HepG2 (cell line): ENCODE measurements at regions not wholly inside any gene's neighbourhood (a gene's known extent, or its start where the extent isn't known, plus 50 kb on each side); places are given as distances from the start of the nearest gene placed in this dataset.

ENCODE experiments used
- ATAC-seq: fragments of 200-7000 bp; cut with Tn5 transposase; 3 replicates; pipeline ENCODE4 v1.9.1; 2020; ENCODE audit warnings: mild to moderate bottlenecking, moderate library complexity
- BruUV-seq: library from RNA; stranded (reverse); fragments of 400-500 nt; replicated peaks from 2 replicates; lab custom pipeline; 2021; lab: Mats Ljungman, UMichigan
- CTCF ChIA-PET: fragments of 300-600 bp; formaldehyde crosslinking; extraction: SDS; loops from one replicate; lab custom pipeline; 2021; ENCODE audit warnings: low total read pairs, inconsistent platforms, low intra/inter-chr PET ratio; lab: Yijun Ruan, JAX
- POLR2A ChIA-PET: fragments of 350-600 bp; sonication (Branson Sonifier 250); formaldehyde crosslinking; loops from one replicate; lab custom pipeline; 2020; ENCODE audit warnings: antibody characterized with exemption, inconsistent platforms; lab: Yijun Ruan, JAX
- DNase-seq: peaks from one replicate; pipeline ENCODE4 v3.0.0-alpha.2; 2015; ENCODE audit warnings: low spot score
- FAIRE-seq: peaks from 3 replicates; lab custom pipeline; 2011; peaks lifted over from hg19 to GRCh38; lab: Jason Lieb, UNC
- H2AFZ ChIP-seq: one replicate; pipeline ENCODE4 v1.6.1; 2011; ENCODE audit warnings: low read length, inconsistent platforms
- H3K27ac ChIP-seq: fragments of 300-600 bp; 3 replicates; pipeline ENCODE4 v1.8.0; 2011; ENCODE audit warnings: mixed run types, mild to moderate bottlenecking, mixed read lengths, low read length, inconsistent platforms; ENCODE audit not compliant: insufficient read depth; ENCODE audit errors: extremely low read length
- H3K27me3 ChIP-seq, 2 experiments: fragments of 200-600 bp in 1 of 2; 2 replicates in 1 of 2; 3 replicates in 1 of 2; pipeline versions ENCODE4 v1.6.0 to v1.8.0; 2011; ENCODE audit warnings: low read length in 2 of 2, mild to moderate bottlenecking in 2 of 2, moderate library complexity in 2 of 2, inconsistent platforms in 1 of 2; ENCODE audit not compliant: insufficient read depth in 2 of 2, control insufficient read depth in 1 of 2
- H3K36me3 ChIP-seq, 2 experiments: fragments of 200-600 bp in 1 of 2; replicated peaks in 1 of 2; 2 replicates in 1 of 2; 3 replicates in 1 of 2; pipeline versions ENCODE4 v1.5.1 to v1.8.0; 2011; ENCODE audit warnings: low read length in 2 of 2, inconsistent platforms in 1 of 2; ENCODE audit not compliant: insufficient read depth in 2 of 2, control insufficient read depth in 1 of 2
- H3K4me1 ChIP-seq: 2 replicates; pipeline ENCODE4 v1.5.1; 2012; ENCODE audit warnings: low read length, inconsistent platforms; ENCODE audit not compliant: insufficient read depth
- H3K4me2 ChIP-seq: 2 replicates; pipeline ENCODE4 v1.6.0; 2011; ENCODE audit warnings: low read depth, low read length, inconsistent platforms
- H3K4me3 ChIP-seq, 3 experiments: fragments of 200-600 bp in 1 of 3; sonication (generic), shearing (Covaris generic) in 1 of 3; replicated peaks in 1 of 3; 2 replicates each; pipeline ENCODE4 v1.5.1; 2011 to 2016; ENCODE audit warnings: low read length in 3 of 3, inconsistent platforms in 2 of 3, low read depth in 2 of 3, mild to moderate bottlenecking in 2 of 3, control low read depth in 1 of 3, mixed read lengths in 1 of 3; ENCODE audit not compliant: insufficient read depth in 1 of 3
- H3K79me2 ChIP-seq: one replicate; pipeline ENCODE4 v1.6.1; 2011; ENCODE audit warnings: low read length, inconsistent platforms; ENCODE audit not compliant: insufficient read depth
- H3K9ac ChIP-seq: 2 replicates; pipeline ENCODE4 v1.6.0; 2011; ENCODE audit warnings: mild to moderate bottlenecking, low read depth, low read length, inconsistent platforms; ENCODE audit not compliant: insufficient read depth
- H3K9me3 ChIP-seq: 2 replicates; pipeline ENCODE4 v1.5.1; 2012; ENCODE audit warnings: mild to moderate bottlenecking, low read length
- H4K20me1 ChIP-seq: 2 replicates; pipeline ENCODE4 v1.6.0; 2011; ENCODE audit warnings: inconsistent platforms, mild to moderate bottlenecking, low read length, moderate library complexity; ENCODE audit not compliant: insufficient read depth
- ELF1 ChIP-seq: sonication (generic); formaldehyde crosslinking; IDR thresholded peaks from 2 replicates; pipeline ENCODE4 v1.4.0; 2020; ENCODE audit warnings: missing genetic modification reagents
- FOXO4 ChIP-seq: sonication (generic); formaldehyde crosslinking; conservative IDR thresholded peaks from 2 replicates; pipeline ENCODE4 v1.8.1; 2023; ENCODE audit warnings: missing genetic modification reagents
- MAFF ChIP-seq: IDR thresholded peaks from 2 replicates; pipeline ENCODE4 v1.6.1; 2011; ENCODE audit warnings: low read depth, low read length, improper control_type of control experiment
- MAFK ChIP-seq, 2 experiments: IDR thresholded peaks in 1 of 2; conservative IDR thresholded peaks in 1 of 2; 2 replicates each; pipeline ENCODE4 v1.6.1; 2011; ENCODE audit warnings: improper control_type of control experiment in 2 of 2, low read length in 2 of 2
- MTA1 ChIP-seq: sonication (generic); formaldehyde crosslinking; IDR thresholded peaks from 2 replicates; pipeline ENCODE4 v1.4.0; 2020; ENCODE audit warnings: missing genetic modification reagents, mild to moderate bottlenecking, borderline replicate concordance
- SOX6 ChIP-seq, 2 experiments: fragments of 450-650 bp in 1 of 2; sonication (generic) in 1 of 2; formaldehyde crosslinking in 1 of 2; IDR thresholded peaks; 2 replicates each; pipeline versions ENCODE4 v1.4.0 to v1.6.1; 2017 to 2020; ENCODE audit warnings: antibody characterized with exemption in 1 of 2, mild to moderate bottlenecking in 1 of 2, missing genetic modification reagents in 1 of 2
- ZKSCAN5 ChIP-seq: sonication (generic); formaldehyde crosslinking; IDR thresholded peaks from 2 replicates; pipeline ENCODE4 v1.5.1; 2020; ENCODE audit warnings: mild to moderate bottlenecking, missing genetic modification reagents
- ZMYM4 ChIP-seq: sonication (generic); formaldehyde crosslinking; IDR thresholded peaks from 2 replicates; pipeline ENCODE4 v1.8.1; 2023; ENCODE audit warnings: mild to moderate bottlenecking, missing genetic modification reagents
- ZNF142 ChIP-seq: sonication (generic); formaldehyde crosslinking; IDR thresholded peaks from 2 replicates; pipeline ENCODE4 v1.4.0; 2020; ENCODE audit warnings: missing genetic modification reagents
- ZNF382 ChIP-seq: sonication (generic); formaldehyde crosslinking; IDR thresholded peaks from 2 replicates; pipeline ENCODE4 v1.5.0; 2020; ENCODE audit warnings: missing genetic modification reagents, mild to moderate bottlenecking, borderline replicate concordance
- ZNF878 ChIP-seq: sonication (generic); formaldehyde crosslinking; IDR thresholded peaks from 2 replicates; pipeline ENCODE4 v1.8.1; 2023; ENCODE audit warnings: mild to moderate bottlenecking, missing genetic modification reagents, moderate library complexity
- ZSCAN22 ChIP-seq: sonication (generic); formaldehyde crosslinking; IDR thresholded peaks from 2 replicates; pipeline ENCODE4 v1.4.0; 2020; ENCODE audit warnings: mild to moderate bottlenecking, missing genetic modification reagents
- WGBS: methylation state at CpG from one replicate; pipeline ENCODE4 v1.1.6; 2017; ENCODE audit warnings: low lambda C conversion rate; 5-methylcytosine and 5-hydroxymethylcytosine counted together
- in situ Hi-C: cut with HindIII; loops from 2 replicates; pipeline ENCODE4 v1.10.0; 2017; ENCODE audit warnings: low pct_unique_long_range_greater_than_20kb; ENCODE audit not compliant: extremely low pct_ligation_motif_present
- intact Hi-C: fragments of 100-400 bp; cut with micrococcal nuclease; formaldehyde crosslinking; loops from one replicate; pipeline ENCODE4 v1.10.0; 2022; ENCODE audit not compliant: unreplicated experiment

DNA sequence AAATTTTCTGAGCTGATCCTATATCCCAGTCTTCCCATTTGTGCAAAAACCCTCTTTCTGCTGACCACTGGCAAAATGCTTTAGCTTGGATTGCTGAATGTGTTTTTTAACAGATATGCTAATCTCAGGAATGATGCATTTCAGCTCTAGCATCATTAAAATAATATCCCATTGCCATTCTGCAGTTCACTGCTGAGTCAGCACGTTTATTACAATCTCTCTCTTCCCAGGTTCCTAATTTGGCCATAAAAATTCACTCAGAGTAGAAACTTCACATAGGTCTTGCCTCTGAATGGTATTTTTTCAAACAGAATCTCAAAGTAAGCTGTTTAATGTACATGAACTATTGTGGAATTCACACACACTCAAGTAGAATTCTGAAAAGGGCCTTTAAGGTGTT lies 509.6 kb upstream of the SUCLG2 start:
- Histone ChIP-seq H3K36me3 (no peaks in the 10 kb centered on the region), H3K79me2 (no peaks in the 10 kb centered on the region), H3K27me3 (no peaks in the 10 kb centered on the region), H3K4me1 (no peaks in the 10 kb centered on the region)
- WGBS, result 0% methylated on average over 1 of the region's 1 CpG
- no peak for FAIRE-seq
- DNase-seq, result no peak
- TF ChIP-seq MAFK (conservative IDR thresholded peaks at IDR 0.05 in 1 of 2, IDR thresholded peaks at IDR 0.05 in 1 of 2; ENCODE audit: low read length in 2 of 2), result peak; percentile 90 to 96
- TF ChIP-seq MAFF, result peak; percentile 93
- no peak for TF ChIP-seq MTA1 (CRISPR knock-in tag)
- no peak for TF ChIP-seq ZKSCAN5 (CRISPR knock-in tag)
- TF ChIP-seq, all 625 proteins: peak for 2
- Histone ChIP-seq H2AFZ (no peak overlapping the region), H3K27ac (no peak overlapping the region), H3K4me3 (no peak overlapping the region), H4K20me1 (no peaks in the 10 kb centered on the region), H3K9ac (no peak overlapping the region), H3K9me3 (no peaks in the 10 kb centered on the region), H3K4me2 (no peak overlapping the region)
- POLR2A ChIA-PET, result no interaction called here
- in situ Hi-C loops (no loop called here), intact Hi-C loops (no loop called here)
- CTCF ChIA-PET, result no interaction called here
- ATAC-seq, result no peak
- BruUV-seq, result no TSS peak

- no peaks in the 10 kb centered on the region for H3K36me3 ChIP-seq
- ChIA-PET POLR2A (no interaction called here), CTCF (no interaction called here)
- no peak overlapping the region for H3K4me3 ChIP-seq
- no peak for FAIRE-seq
- no peaks in the 10 kb centered on the region for H3K4me1 ChIP-seq
- ATAC-seq, result no peak
- H4K20me1 ChIP-seq, result no peaks in the 10 kb centered on the region
- WGBS, result 1% methylated on average over 2 of the region's 2 CpGs
- no peaks in the 10 kb centered on the region for H3K27me3 ChIP-seq
- H3K9me3 ChIP-seq, result no peaks in the 10 kb centered on the region
- no TSS peak for BruUV-seq
- no peak overlapping the region for H3K9ac ChIP-seq
- H3K4me2 ChIP-seq, result no peak overlapping the region
- in situ Hi-C loops, result no loop called here
- DNase-seq, result no peak
- H3K27ac ChIP-seq, result no peak overlapping the region
- H2AFZ ChIP-seq, result no peak overlapping the region
- H3K79me2 ChIP-seq, result no peaks in the 10 kb centered on the region
- intact Hi-C loops, result no loop called here
- TF ChIP-seq ELF1 (CRISPR knock-in tag) (no peak), ZNF878 (CRISPR knock-in tag) (no peak), ZNF142 (CRISPR knock-in tag) (no peak), ZMYM4 (CRISPR knock-in tag) (no peak), MAFK (conservative IDR thresholded peaks at IDR 0.05 in 1 of 2, IDR thresholded peaks at IDR 0.05 in 1 of 2; ENCODE audit: low read length in 2 of 2) (no peak), FOXO4 (CRISPR knock-in tag) (no peak), ZNF382 (no peak), SOX6 (IDR thresholded peaks at IDR 0.05) (no peak), SOX6 (CRISPR knock-in tag; IDR thresholded peaks at IDR 0.05) (no peak), ZSCAN22 (no peak)
Observed at GRCh38 chr3:68163062-68163461, 508.6 kb upstream of the SUCLG2 start.
